GM19397 (cell line): ENCODE measurements at regions not wholly inside any gene's neighbourhood (a gene's known extent, or its start where the extent isn't known, plus 50 kb on each side); places are given as distances from the start of the nearest gene placed in this dataset.
"Not testable (repeated sequence)": the region's sequence is repeated elsewhere in the genome, so short reads cannot be mapped to it uniquely, and the experiment has no call there.

Source experiments
- ATAC-seq: cut with Tn5 transposase; IDR thresholded peaks from one replicate; pipeline ENCODE4 v1.9.1; 2021; ENCODE audit warnings: mild to moderate bottlenecking, moderate library complexity; ENCODE audit not compliant: unreplicated experiment

- ATAC-seq = no peak
Measured at GRCh38 chr13:50129081-50129705, 113.9 kb downstream of the KCNRG start.

GRCh38 chr13:50129706-50130122, 114.5 kb downstream of the KCNRG start:
- no peak for ATAC-seq

GRCh38 chr13:50130123-50130946, 115.1 kb downstream of the KCNRG start:
- no peak for ATAC-seq

DNA sequence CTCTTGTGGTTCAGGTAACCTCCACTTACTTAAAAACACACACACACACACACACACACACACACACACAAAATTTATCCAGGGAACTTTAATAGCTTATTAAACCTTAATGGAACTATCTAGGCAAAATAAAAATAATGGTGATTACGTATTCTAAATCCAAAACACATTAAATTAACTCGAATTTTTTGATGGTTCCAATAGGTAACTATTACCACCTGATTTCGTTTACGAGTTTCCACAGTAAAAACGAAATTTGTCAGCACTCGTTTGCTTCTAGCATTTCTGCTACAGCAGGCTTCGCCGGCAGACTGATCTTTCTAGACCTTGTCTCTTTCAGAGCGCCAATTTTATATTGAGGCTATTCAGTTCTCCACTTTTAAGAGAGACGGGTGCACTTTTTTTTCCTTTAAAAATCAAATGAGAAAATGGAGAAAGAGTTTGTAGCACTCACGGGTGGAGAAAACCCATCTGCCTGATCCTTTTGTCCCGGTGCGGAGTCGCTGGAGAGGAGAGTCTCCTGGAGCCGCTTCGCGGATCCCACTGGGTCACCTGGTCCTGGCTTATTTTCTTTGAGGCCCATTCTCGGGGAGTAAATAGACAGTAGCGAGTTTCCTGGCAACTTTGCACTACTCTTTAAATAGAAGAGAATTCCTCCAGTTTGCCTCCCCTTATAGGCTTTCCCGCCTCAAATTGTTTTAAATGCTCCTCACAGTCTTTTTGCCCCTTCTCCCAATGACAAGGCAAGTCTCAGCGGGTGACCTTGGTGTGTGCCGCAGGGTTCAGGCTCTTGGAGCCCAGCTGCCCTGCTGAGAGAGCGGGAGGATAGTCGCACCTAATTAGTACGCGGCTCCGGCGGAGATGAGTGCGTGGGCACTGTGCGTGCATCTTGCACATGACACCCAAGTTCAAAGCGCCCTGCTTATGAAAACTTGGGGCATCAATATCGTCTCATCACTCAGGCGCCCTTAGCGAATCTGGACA, 117.0 kb downstream of the KCNRG start:
- no peak for ATAC-seq

DNA sequence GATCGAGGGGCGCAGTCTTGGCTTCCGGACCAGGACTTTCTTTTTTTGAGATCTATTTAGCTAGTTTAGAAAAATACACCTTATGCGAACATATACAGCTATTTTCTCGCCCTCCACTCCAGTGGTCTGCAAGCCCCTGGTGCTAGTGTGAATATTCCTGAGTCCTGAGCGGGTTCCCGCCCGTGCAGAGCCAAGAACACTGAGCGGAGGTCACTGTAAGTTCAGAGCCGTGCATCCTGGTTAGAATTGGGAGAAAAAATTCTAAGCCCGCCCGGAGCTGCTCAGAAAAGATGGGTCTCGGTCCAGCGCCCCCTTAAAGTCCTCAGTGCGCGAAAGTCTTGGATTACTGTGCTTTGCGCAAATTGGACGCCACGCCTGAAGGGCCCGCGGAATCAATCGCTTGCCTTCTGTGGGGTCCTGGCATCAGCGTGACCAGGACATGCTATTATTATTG, 117.7 kb downstream of the KCNRG start:
- ATAC-seq = no peak

DNA sequence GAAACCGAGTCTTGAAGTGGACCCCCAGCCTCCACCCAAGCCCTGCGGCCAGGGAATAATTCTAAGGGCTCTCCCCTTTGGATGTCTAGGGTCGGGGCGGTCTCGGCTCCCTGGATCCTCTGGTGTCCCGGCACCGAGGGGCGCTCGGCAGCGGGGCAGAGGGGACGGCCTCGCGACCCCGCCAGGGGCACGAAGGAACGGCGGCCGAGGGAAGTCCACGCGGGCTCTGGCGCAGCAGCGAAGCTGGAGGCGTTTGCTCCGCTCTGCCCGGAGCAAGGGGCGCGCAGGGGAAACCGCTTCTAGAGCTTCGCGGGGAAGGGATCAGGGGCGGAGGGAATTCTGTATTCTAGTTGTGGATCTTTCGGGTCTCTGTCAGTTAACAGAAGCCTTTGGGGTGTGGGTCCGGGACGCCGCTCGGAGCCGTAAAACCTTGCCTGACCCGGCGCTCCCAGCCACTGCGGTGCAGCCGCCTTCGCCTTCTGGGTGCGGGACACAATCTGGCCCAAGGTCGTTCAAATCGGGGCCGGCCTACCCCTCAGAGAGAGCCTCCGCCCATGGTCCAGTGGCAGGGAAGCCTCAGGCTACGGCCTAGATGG, 118.2 kb downstream of the KCNRG start:
- ATAC-seq = no peak

DNA sequence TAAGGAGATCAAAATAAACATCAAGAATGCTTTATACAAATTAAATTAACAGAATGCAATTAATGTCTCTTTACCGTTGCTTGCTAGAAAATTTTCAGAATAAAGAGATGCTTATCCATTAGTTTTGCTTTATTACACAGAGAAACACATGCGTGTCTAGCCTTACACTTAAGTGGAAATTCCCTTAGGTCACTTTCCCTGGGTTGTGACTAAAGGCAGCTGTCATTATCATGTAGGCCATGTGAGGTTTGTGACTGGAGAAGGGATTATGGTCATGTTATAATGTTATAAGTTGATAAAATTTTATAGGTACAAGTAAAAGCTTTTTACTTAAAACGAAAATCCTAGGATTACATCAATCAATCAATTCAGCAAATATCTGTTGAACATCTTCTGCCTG, 121.0 kb downstream of the KCNRG start:
- ATAC-seq = no peak

DNA sequence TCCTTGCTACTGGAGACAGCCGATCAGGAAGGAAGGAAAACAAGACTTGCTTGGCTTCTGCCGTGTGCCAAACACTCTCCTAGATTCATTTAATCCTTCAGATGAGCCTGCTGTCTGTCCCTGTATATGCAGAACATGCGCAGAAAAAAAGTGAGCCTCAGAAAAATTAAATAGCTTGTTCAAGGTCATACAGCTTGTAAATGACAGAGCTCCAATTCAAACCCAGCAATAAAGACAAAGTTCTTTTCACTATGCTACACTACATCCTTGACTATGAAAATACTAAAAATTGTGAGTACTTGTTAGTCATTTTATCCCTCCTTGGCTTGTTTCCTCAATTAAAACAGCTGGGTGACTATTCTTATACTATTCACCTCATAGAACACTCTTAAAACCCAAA, 121.4 kb downstream of the KCNRG start:
- no peak for ATAC-seq

GRCh38 chr13:50139435-50139934, 124.2 kb downstream of the KCNRG start:
- ATAC-seq = not testable (repeated sequence)

GRCh38 chr13:50140153-50140552, 124.9 kb downstream of the KCNRG start:
- ATAC-seq = no peak

- ATAC-seq = no peak
Measured at GRCh38 chr13:50140581-50141374, 125.5 kb downstream of the KCNRG start.

DNA sequence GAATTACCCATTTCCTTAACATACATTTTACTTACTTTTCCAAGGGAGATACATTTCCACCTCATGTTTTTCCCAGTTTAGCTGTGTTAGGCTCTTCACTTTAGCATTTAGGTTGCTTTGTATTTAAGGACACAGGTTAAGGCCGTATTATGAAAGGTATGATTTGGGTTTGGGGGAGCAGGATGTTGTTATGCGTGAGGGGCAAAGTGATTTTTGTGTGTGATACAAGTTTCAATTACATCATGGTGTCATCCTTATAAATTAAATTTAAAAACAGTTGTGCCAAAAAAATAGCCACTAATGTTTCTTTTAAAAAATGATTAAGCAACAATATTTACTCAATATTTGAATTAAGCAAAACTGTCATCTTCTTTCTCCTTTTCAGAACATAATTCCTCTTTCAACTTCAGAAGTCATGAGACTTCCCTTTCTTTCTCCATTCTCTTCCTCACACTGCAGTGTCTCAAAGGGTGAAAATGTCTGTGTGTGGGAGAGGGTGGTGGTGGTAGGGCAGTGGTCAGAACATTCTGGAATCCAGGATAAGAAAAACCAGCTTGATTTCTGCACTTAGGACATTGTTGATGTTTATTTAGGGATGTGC, 126.2 kb downstream of the KCNRG start:
- no peak for ATAC-seq

GRCh38 chr13:50144246-50145160, 129.3 kb downstream of the KCNRG start:
- ATAC-seq = no peak

- ATAC-seq = no peak
Measured at GRCh38 chr13:50149214-50149613, 134.0 kb downstream of the KCNRG start.

- ATAC-seq = no peak
Measured at GRCh38 chr13:50149932-50150331, 134.7 kb downstream of the KCNRG start.

DNA sequence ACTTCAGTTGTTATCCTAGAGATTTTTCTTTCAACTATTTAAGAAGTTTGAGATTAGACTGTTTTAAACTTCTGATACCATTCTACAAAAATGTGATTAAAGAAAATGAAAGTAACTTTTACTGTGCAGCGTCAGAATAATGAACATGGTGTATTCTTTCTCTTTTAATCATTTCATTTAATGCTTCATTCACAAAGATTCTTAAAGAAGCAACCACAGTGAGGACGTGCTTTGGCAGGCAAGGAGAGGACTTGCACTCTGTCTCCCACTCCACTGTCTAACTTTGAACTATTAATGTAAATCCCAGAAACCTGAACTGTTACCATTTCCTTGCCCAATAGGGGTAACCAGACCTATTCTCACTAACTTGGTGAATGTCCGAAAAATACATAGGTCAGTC, 137.0 kb downstream of the KCNRG start:
- ATAC-seq = no peak

DNA sequence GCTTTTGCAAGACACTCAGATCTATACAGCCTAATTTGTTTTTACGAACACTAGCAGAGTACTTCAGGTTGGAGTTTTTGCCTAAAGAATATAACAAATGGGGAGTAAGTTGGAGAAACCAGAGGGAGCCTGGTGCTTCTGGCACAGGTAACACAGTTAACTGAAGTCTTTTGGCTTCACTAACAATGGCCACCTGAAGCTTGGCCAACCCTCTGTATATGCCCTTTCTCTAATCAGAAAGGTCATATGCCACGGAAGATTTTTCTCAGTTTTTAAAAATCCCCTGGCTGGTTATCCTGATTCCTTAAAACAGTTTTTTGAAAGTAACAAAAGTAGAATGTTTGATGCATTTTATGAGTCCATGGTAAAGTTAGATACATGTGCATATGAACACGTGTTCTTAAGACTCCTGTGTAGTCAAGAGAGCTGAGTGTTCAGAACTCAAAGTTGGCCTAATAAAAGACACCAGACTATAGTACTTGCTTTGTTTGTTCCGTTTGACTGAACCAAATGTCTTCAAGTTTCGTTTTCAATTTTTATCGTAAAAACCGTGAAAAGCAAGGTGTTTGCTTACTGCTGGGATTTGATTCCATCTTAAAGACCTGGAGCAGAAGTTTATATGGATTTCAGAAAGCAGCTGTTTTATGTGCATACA, 137.5 kb downstream of the KCNRG start:
- ATAC-seq = peak; percentile 52

DNA sequence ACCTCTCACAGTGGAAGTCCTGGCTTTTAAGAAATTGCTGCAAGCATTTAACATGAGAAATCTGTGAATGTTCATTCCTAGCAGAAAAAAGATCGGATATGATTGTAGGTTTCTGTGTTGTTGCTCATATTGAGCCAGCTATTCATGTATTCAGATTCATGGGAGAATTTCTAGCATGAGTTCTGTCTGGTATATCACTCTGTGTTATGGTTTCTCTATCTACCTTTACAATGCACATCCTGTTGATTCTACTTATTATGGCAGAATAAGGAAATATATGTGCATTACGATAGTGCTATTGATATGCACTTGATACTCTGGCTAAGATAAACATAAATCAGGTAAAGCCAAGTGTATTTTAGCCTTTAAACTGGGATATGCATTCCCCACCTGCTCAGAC, 138.2 kb downstream of the KCNRG start:
- ATAC-seq = no peak
